Inferior parietal cortex (tissue), 1 donor: ENCODE measurements at regions not wholly inside any gene's neighbourhood (a gene's known extent, or its start where the extent isn't known, plus 50 kb on each side); places are given as distances from the start of the nearest gene placed in this dataset.
"Not testable (repeated sequence)": the region's sequence is repeated elsewhere in the genome, so short reads cannot be mapped to it uniquely, and the experiment has no call there.

Experiments
- DNase-seq: peaks from one replicate; pipeline ENCODE4 v3.0.0-alpha.2; 2016; ENCODE audit errors: extremely low spot score

- DNase-seq: not testable (repeated sequence)
Observed at GRCh38 chr1:144031550-144031949, 59.8 kb upstream of the FAM72C start.

- DNase-seq: not testable (repeated sequence)
Observed at GRCh38 chr1:144026022-144026421, 54.2 kb upstream of the FAM72C start.

DNA sequence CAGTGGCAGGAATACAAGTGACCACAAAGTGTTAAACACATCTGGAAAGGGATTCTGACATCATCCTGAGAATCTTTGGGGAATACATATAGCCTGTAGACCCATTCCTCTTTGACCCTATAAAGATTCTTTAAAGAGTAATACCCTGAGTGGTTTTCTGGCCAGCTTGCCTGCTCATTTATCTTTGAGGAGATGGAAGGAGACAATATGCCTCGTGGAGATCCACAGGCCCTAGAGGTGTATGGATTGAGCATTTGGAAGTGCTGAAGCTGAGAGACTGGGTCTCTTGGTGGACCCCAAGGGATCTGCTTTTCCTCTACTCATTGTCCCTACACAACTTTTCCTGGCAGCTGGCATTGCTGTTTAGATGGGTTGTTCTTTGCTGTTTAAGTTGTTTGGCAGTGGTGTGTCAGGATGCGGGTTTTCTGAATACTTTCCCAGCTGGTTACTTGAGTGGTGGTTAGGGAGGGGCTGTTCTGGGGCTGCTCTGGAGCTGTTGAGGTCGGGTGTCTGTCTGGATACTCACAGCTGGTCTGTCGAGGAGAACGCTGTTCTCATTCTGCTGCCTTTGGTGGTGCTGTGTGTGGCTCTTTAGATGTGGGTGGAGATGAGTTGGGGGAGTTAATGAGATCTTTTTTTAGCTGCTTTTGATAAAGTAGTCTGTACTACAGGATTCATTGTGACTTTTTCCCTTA lies 50.1 kb upstream of the FAM72C start:
- not testable (repeated sequence) for DNase-seq
